ENCODE measurements at regions not wholly inside any gene's neighbourhood (a gene's known extent, or its start where the extent isn't known, plus 50 kb on each side); places are given as distances from the start of the nearest gene placed in this dataset.

- TF ChIP-seq CTCF (IDR thresholded peaks at IDR 0.05): no peak
- TF ChIP-seq POLR2A (IDR thresholded peaks at IDR 0.05): no peak
These were observed 107.0 kb upstream of the GPR12 start for GRCh38 chr13:26867451-26868091.
